GM23338 (cell line): ENCODE measurements at regions not wholly inside any gene's neighbourhood (a gene's known extent, or its start where the extent isn't known, plus 50 kb on each side); places are given as distances from the start of the nearest gene placed in this dataset.

Experiments used
- ATAC-seq: fragments of 200-7000 bp; cut with Tn5 transposase; 3 replicates; pipeline ENCODE4 v1.9.1; 2020
- DNase-seq: peaks from one replicate; pipeline ENCODE4 v3.0.0-alpha.2; 2015; ENCODE audit warnings: low spot score
- H2AFZ ChIP-seq: fragments of 200-600 bp; sonication (generic); 2 replicates; pipeline ENCODE4 v1.8.0; 2016; ENCODE audit warnings: antibody characterized with exemption, mild to moderate bottlenecking, moderate library complexity
- H3F3A ChIP-seq: fragments of 200-600 bp; sonication (generic); replicated peaks from 2 replicates; pipeline ENCODE4 v1.8.0; 2017; ENCODE audit warnings: antibody characterized with exemption, mixed run types, low read depth
- H3K27ac ChIP-seq: fragments of 200-600 bp; sonication (generic); 2 replicates; pipeline ENCODE4 v1.6.1; 2016; ENCODE audit warnings: low read depth
- H3K27me3 ChIP-seq: fragments of 200-600 bp; sonication (generic); 2 replicates; pipeline ENCODE4 v1.8.0; 2016; ENCODE audit warnings: mild to moderate bottlenecking, mixed run types, moderate library complexity; ENCODE audit not compliant: insufficient read depth
- H3K36me3 ChIP-seq: fragments of 200-600 bp; sonication (generic); 2 replicates; pipeline ENCODE4 v1.8.0; 2016; ENCODE audit warnings: mild to moderate bottlenecking; ENCODE audit not compliant: insufficient read depth
- H3K4me1 ChIP-seq: fragments of 200-600 bp; sonication (generic); 2 replicates; pipeline ENCODE4 v1.8.0; 2016; ENCODE audit warnings: mild to moderate bottlenecking, moderate library complexity; ENCODE audit not compliant: insufficient read depth
- H3K4me2 ChIP-seq: fragments of 200-600 bp; sonication (generic); 2 replicates; pipeline ENCODE4 v1.7.1; 2017; ENCODE audit warnings: mixed run types
- H3K4me3 ChIP-seq: fragments of 200-600 bp; sonication (generic); 2 replicates; pipeline ENCODE4 v1.6.1; 2016; ENCODE audit warnings: mixed run types
- H3K79me2 ChIP-seq: fragments of 200-600 bp; sonication (generic); replicated peaks from 2 replicates; pipeline ENCODE4 v1.8.0; 2017; ENCODE audit warnings: mild to moderate bottlenecking; ENCODE audit not compliant: insufficient read depth
- H3K9me2 ChIP-seq: fragments of 200-600 bp; sonication (generic); 2 replicates; pipeline ENCODE4 v1.8.0; 2017; ENCODE audit not compliant: insufficient read depth
- H4K20me1 ChIP-seq: fragments of 200-600 bp; sonication (generic); replicated peaks from 2 replicates; pipeline ENCODE4 v1.8.0; 2017; ENCODE audit warnings: mild to moderate bottlenecking; ENCODE audit not compliant: insufficient read depth
- H3K27ac Mint-ChIP-seq: 2 replicates; pipeline ENCODE4 v1.8.0; 2020; ENCODE audit warnings: inconsistent platforms, mild to moderate bottlenecking, moderate library complexity, mixed read lengths
- H3K27me3 Mint-ChIP-seq: 3 replicates; pipeline ENCODE4 v1.8.0; 2022; ENCODE audit warnings: low read depth, mild to moderate bottlenecking, moderate library complexity, mixed read lengths, inconsistent platforms; ENCODE audit not compliant: insufficient read depth, poor library complexity
- H3K36me3 Mint-ChIP-seq: 3 replicates; pipeline ENCODE4 v1.8.0; 2021; ENCODE audit warnings: low read depth, mild to moderate bottlenecking, inconsistent platforms, moderate library complexity, mixed read lengths
- H3K4me1 Mint-ChIP-seq: 3 replicates; pipeline ENCODE4 v1.8.0; 2020; ENCODE audit warnings: mild to moderate bottlenecking, inconsistent platforms, mixed read lengths
- H3K4me3 Mint-ChIP-seq: 3 replicates; pipeline ENCODE4 v1.8.0; 2021; ENCODE audit warnings: moderate library complexity, mild to moderate bottlenecking, inconsistent platforms, mixed read lengths
- H3K9me3 Mint-ChIP-seq: 3 replicates; pipeline ENCODE4 v1.8.0; 2020; ENCODE audit warnings: moderate library complexity, mild to moderate bottlenecking, inconsistent platforms, mixed read lengths
- CREB1 ChIP-seq: fragments of 250-450 bp; sonication (Bioruptor Pico); IDR thresholded peaks from 2 replicates; pipeline ENCODE4 v1.5.0; 2020; ENCODE audit warnings: low read depth, mild to moderate bottlenecking, moderate library complexity
- ETS1 ChIP-seq: IDR thresholded peaks from 2 replicates; pipeline ENCODE4 v1.6.1; 2016; ENCODE audit warnings: antibody characterized with exemption
- EZH2 ChIP-seq: fragments of 200-600 bp; sonication (generic); IDR thresholded peaks from one replicate; pipeline ENCODE4 v1.8.0; 2017; ENCODE audit warnings: antibody characterized with exemption, mild to moderate bottlenecking, low read depth; ENCODE audit not compliant: unreplicated experiment
- JUNB ChIP-seq: IDR thresholded peaks from one replicate; pipeline ENCODE4 v1.6.1; 2016; ENCODE audit warnings: antibody characterized with exemption; ENCODE audit not compliant: unreplicated experiment
- NANOG ChIP-seq: IDR thresholded peaks from 2 replicates; pipeline ENCODE4 v1.6.1; 2016; ENCODE audit warnings: antibody characterized with exemption, borderline replicate concordance
- STAT1 ChIP-seq: IDR thresholded peaks from one replicate; pipeline ENCODE4 v1.6.1; 2016; ENCODE audit warnings: antibody characterized with exemption; ENCODE audit not compliant: unreplicated experiment
- ZNF331 ChIP-seq: fragments of 250-450 bp; sonication (Bioruptor Pico); IDR thresholded peaks from 2 replicates; pipeline ENCODE4 v1.5.0; 2020; ENCODE audit warnings: low read depth, mild to moderate bottlenecking, moderate library complexity
- ZNF462 ChIP-seq: fragments of 250-450 bp; sonication (Bioruptor Pico); IDR thresholded peaks from 2 replicates; pipeline ENCODE4 v1.5.0; 2020; ENCODE audit warnings: mild to moderate bottlenecking, moderate library complexity

DNA sequence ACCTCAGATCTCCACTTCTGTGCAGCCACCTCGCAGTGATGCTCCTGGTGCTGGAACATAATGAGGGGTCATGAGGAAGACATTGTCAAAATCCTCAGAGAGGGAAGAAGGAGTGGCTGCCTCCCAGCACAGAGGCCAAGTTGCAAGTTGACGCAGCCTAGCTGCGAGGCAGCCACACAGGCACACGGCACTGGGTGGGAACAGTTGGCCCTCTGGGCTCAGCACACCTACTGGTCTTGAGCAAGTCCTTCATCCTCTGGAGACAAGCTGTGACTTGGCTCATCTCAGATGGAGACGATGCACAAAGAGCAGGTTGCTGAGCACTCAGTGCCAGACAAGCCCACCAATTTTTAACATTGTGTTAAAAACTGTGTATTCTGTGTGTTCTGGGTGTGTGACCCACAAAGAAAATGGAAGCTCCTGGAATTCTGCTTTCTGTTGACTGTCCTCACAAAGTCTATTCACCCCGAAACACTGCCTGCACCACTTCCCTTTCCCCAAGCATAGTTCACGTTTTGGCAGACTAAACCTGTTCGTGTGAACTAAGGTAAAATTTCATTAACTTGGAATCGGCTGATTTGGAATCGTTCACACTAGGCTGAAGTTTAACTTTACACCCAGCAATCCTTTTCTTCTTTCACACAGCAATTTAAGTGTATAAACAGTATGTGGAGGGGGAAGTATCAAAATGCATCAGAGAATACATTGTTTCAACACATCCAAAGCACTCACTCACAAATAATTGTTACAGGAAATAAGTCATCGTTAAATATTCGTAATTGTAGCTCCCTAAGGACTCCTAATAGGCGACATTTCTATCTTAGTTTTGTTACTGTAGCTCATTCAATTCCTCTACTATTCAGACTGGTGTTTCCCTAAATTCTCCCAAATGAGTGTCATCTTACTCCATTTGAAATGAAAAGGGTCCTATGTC, 266.6 kb upstream of the ID2 start (continued):
- TF ChIP-seq ZNF462 (CRISPR knock-in tag) (no peak), ZNF331 (CRISPR knock-in tag) (no peak)

GRCh38 chr2:8416001-8416571, 265.8 kb upstream of the ID2 start:
- H3K4me3 ChIP-seq: no peak overlapping the region
- no peaks in the 10 kb centered on the region for H3K27me3 ChIP-seq
- no peak overlapping the region for H2AFZ ChIP-seq
- H3K9me2 ChIP-seq: peaks cover 8% of the 10 kb centered on the region; the same call in 1 of the 2 replicates
- no peaks in the 10 kb centered on the region for H3K79me2 ChIP-seq
- Mint-ChIP-seq H3K9me3 (no peaks in the 10 kb centered on the region), H3K36me3 (0 out of 3 replicates have a peak, but pooled peaks cover 3% of the 10 kb centered on the region), H3K27me3 (peaks cover 10% of the 10 kb centered on the region), H3K4me3 (no peak overlapping the region), H3K4me1 (peaks cover 7% of the 10 kb centered on the region; the same call in 2 of the 3 replicates), H3K27ac (no peak overlapping the region)
- H3F3A ChIP-seq: no peaks in the 10 kb centered on the region
- H3K36me3 ChIP-seq: no peaks in the 10 kb centered on the region
- ATAC-seq (no peak), DNase-seq (no peak)
- no peaks in the 10 kb centered on the region for H4K20me1 ChIP-seq
- H3K4me2 ChIP-seq: no peak overlapping the region
- H3K27ac ChIP-seq: no peak overlapping the region
- H3K4me1 ChIP-seq: no peaks in the 10 kb centered on the region
- TF ChIP-seq CREB1 (no peak), NANOG (no peak), ZNF331 (CRISPR knock-in tag) (no peak), ETS1 (no peak), STAT1 (no peak), EZH2 (no peak), JUNB (no peak)
